GM13976 (cell line): ENCODE measurements at regions not wholly inside any gene's neighbourhood (a gene's known extent, or its start where the extent isn't known, plus 50 kb on each side); places are given as distances from the start of the nearest gene placed in this dataset.

Experiments used
- DNase-seq: peaks from one replicate; pipeline ENCODE4 v3.0.0; 2012; ENCODE audit warnings: low spot score
- CTCF ChIP-seq: IDR thresholded peaks from 2 replicates; pipeline ENCODE4 v1.5.1; 2012; ENCODE audit warnings: borderline replicate concordance, mild to moderate bottlenecking; ENCODE audit not compliant: insufficient read depth; ENCODE audit errors: extremely low read depth, missing control alignments, control extremely low read depth
- in situ Hi-C: fragments of 300-500 bp; cut with MboI; formaldehyde crosslinking; loops from one replicate; pipeline ENCODE4 v1.12.0; 2022; ENCODE audit warnings: low sequenced_read_pairs, mixed read lengths, inconsistent platforms; ENCODE audit not compliant: unreplicated experiment

GRCh38 chrX:39897741-39898097 lies 200.0 kb downstream of the BCOR start:
- DNase-seq, result no peak
- in situ Hi-C loops, result no loop called here
- no peak for TF ChIP-seq CTCF

- DNase-seq, result no peak
- in situ Hi-C loops, result no loop called here
- TF ChIP-seq CTCF, result no peak
Measured at GRCh38 chrX:39898147-39898546, 199.6 kb downstream of the BCOR start.

GRCh38 chrX:39899059-39899458 lies 198.7 kb downstream of the BCOR start:
- DNase-seq, result no peak
- in situ Hi-C loops, result no loop called here
- no peak for TF ChIP-seq CTCF

GRCh38 chrX:39899856-39900776 lies 197.6 kb downstream of the BCOR start:
- DNase-seq, result no peak
- no peak for TF ChIP-seq CTCF
- in situ Hi-C loops, result no loop called here

- TF ChIP-seq CTCF, result no peak
- no peak for DNase-seq
Measured at GRCh38 chrX:39900777-39901170, 197.0 kb downstream of the BCOR start.

GRCh38 chrX:39903343-39903742 lies 194.4 kb downstream of the BCOR start:
- no peak for TF ChIP-seq CTCF
- no peak for DNase-seq

More at GRCh38 chrX:39900777-39901170, 197.0 kb downstream of the BCOR start:
- in situ Hi-C loops, result no loop called here

GRCh38 chrX:39903937-39904336 lies 193.8 kb downstream of the BCOR start:
- no peak for DNase-seq
- TF ChIP-seq CTCF, result no peak
- in situ Hi-C loops, result no loop called here

More at GRCh38 chrX:39903343-39903742, 194.4 kb downstream of the BCOR start:
- in situ Hi-C loops, result no loop called here
